ENCODE measurements at regions not wholly inside any gene's neighbourhood (a gene's known extent, or its start where the extent isn't known, plus 50 kb on each side); places are given as distances from the start of the nearest gene placed in this dataset.

DNA sequence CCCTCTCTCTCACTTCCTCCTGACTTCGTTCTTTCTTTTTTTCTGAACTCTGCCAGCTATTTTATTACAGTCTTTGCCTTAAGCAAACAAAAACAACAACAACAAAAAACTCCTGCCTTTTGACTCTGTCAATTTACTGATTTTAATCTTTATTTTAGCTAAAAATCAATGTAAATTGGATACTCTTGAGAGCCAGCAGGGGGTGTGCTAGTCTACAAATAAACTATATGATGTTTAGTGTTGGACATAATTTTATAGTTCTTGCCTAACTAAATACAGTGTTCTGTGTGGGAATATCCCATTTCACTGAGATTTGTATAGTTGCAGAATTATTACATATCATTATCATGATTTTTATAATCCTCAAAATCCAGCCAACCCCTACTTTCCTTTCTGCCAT lies 1199.9 kb upstream of the SPRY2 start:
- DNase-seq (ENCODE audit: low spot score): no peak
- intact Hi-C loops (cut with DNase I): loop anchor here in 1 of 2 donors (5.0 kb wide), 1 partner anchor 1712 kb away; no protein-coding TSS in a partner anchor

DNA sequence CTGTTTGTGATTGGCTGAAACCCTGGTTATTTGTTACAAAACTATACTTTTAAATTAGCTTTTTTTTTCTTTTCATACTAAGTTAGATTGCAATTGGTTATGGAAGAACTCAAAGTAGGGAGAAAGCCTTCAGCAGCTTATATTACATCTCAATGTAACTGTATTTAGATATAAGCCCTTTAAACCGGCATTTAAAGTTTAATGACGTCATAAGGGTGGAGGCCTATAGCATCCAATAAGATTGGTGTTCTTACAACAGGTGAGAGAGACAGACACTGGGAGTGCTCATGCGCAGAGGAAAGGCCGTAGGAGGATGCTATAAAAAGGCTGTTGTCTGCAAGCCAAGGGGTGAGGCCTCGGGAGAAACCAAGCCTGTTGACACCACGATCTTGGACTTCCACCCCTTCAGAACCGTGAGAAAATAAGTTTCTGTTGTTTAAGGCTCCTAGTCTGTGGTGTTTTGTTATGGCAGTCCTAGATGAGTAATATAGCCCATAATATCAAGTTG lies 1198.8 kb upstream of the SPRY2 start:
- no peak for DNase-seq (ENCODE audit: low spot score)
- intact Hi-C loops (cut with DNase I): loop anchor here in 1 of 2 donors (5.0 kb wide), 1 partner anchor 1713 kb away; no protein-coding TSS in a partner anchor

DNA sequence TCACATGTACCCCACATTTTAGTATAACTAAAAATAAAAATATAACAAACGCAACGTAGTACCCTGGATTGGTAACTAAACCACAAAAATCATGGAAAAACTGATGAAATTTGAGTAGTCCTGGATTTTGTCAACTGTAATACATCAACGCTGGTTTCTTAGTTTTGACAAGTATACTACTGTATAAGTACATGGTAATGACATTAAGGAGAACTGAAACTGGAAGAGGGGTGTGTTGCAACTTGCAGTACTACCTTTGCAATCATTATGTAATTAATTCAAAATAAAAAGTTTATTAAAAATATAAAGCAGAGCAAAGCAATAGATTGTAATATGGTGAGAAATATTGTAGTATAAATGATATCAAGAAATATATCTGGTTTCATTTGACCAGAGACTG lies 1158.0 kb upstream of the SPRY2 start:
- intact Hi-C loops (cut with DNase I): no loop called here
- DNase-seq (ENCODE audit: low spot score): no peak

DNA sequence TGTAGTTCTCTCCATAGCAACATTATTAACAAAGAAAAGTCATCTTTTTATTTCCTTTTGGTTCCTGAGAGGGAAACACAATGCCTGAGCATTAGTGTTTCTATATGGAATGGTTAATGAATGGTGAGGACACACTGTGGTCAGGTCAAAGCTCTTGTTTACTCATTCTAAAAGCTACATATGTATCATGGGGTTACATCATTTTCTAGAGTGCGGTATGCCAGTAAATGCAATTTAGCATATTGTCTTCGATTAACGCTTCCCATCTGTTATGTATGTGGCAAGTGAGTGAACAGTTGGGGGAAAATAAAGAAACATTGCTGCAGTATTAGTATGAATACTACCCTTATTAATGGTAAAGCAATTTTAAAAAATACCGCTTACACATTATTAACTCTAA lies 1152.2 kb upstream of the SPRY2 start:
- intact Hi-C loops (cut with DNase I): no loop called here
- no peak for DNase-seq (ENCODE audit: low spot score)

DNA sequence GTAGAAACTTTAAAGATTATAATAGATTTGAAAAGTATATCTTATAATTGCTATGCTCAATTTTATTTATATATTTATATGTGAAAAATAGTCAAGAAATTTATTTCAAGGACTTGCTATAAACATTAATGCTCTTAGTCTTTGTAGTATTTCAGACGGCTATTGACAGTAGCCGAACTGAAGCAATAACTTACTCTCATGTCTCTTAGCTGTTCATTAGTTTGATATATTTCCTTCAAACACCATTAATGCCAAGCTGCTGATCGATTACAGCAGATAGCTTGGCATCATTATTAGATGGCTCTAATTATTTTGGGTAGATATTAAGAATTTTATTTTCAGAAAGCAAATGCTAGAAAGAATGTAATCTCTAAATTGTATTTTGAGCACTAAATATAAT lies 1151.5 kb upstream of the SPRY2 start:
- intact Hi-C loops (cut with DNase I): no loop called here
- DNase-seq (ENCODE audit: low spot score): no peak

DNA sequence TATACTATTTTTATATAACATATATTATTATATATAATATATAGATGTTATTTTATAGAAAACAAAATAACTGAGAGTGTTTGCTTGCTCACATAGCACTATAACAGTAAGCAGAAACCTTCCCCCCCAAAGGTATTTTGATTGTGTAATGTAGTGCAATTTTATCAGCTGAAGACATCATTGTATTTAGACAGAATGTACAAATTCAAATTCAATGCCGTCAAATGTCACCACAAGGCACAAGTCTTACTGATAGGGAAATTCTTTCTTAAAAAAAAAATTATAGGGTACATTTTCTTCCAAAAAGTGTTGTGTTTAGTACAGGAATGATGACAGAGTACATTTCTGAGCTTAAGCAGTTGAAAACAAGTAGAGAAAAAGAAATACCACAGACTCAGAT lies 1147.1 kb upstream of the SPRY2 start:
- DNase-seq (ENCODE audit: low spot score): no peak
- intact Hi-C loops (cut with DNase I): no loop called here

DNA sequence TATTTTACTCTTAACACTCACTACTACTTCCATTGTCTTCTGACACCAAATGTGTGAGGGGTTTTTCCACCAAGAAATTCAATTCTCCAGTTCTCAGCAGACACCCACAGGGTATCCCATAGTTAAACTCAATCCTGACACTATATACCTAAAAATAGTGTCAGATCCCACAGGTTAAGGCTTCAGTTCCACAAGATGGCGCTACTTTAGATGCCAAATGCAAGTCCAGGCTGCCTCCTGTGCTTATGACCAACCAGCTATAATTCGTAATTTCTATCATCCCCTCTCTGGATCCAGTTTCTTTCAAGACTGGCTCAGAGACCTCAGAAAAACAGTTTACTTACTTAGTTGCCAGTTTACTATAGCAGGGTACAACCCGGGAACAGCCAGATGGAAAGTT lies 1146.2 kb upstream of the SPRY2 start:
- intact Hi-C loops (cut with DNase I): no loop called here
- DNase-seq (ENCODE audit: low spot score): no peak

DNA sequence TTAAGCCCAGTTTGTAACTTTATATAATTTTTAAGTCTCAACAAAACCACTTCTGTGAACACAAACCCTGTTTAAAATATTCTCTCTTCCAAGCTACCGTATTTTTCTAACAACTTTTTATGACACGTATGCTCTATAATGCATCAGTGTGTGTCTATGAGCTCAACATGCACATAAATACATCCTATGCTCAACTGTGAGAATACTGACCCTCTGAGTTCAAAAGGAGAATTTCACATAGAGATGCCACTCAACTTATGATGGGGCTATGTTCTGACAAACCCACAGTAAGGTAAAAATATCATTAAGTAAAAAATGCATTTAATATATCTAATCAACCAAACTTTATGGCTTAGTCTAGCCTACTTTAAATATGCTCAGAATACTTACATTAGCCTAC lies 1139.7 kb upstream of the SPRY2 start:
- no peak for DNase-seq (ENCODE audit: low spot score)
- intact Hi-C loops (cut with DNase I): no loop called here

DNA sequence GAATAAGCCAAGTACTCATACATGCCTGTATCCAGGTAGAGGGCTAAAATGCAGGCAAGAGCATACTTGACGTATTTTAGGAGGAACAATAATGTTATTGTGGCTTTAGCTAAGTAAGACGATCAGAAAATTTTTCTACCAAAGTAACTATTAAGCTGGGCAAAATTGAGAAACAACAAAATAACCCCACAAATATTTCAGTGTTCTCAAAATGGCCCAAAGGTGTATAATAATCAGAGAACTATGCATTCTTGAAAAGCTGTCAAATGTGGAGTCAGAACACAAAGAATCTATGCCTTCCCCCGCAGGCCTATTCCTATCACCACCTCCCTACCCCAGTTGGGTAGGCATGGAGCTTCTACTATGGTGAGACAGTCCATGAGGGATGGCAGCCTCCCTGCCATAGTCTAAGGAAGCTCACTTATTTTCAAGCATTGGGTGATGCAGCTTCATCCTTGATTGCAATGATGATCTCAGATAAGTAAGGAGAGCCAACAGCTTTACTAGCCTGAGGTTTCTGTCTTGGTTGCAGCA lies 1132.5 kb upstream of the SPRY2 start:
- DNase-seq (ENCODE audit: low spot score): no peak
- intact Hi-C loops (cut with DNase I): no loop called here

DNA sequence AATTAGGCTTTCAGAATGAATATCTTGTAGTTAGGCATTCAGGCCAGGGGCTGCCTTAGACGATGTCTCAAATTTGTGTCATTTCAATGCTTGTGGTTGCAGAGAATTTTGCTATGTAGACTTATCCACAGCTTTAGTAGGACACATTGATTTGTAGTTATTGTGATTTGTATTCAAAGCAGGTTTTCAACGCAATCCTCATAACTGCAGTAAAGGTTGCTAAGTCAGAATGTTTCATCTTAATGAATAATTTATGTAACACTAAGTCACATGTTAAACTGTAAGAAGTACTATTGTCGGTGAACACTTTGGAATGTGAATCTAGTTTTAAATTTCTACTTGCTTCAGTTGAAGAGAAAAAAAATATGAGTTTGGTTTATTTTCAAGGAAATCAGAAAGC lies 1117.2 kb upstream of the SPRY2 start:
- DNase-seq (ENCODE audit: low spot score): no peak
- intact Hi-C loops (cut with DNase I): no loop called here

DNA sequence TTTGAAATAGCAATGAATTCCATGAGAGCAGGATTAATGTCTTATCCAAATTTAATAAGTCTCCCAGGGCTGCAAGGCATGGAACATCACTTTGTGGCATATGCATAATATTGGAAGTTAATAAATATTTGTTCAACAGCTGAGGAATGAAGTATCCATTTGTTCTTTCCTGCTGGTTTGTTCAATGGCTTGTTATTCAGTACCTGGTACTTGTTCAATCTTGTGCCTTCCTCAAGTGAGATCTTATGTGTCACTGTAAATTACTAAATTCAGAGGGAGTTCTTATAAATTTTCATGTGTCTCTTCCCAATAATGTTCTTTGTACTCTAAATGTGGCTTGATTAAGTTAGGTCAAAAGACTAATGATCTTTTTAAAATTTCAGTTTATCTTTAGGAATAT lies 1105.5 kb upstream of the SPRY2 start:
- intact Hi-C loops (cut with DNase I): no loop called here
- DNase-seq (ENCODE audit: low spot score): no peak

DNA sequence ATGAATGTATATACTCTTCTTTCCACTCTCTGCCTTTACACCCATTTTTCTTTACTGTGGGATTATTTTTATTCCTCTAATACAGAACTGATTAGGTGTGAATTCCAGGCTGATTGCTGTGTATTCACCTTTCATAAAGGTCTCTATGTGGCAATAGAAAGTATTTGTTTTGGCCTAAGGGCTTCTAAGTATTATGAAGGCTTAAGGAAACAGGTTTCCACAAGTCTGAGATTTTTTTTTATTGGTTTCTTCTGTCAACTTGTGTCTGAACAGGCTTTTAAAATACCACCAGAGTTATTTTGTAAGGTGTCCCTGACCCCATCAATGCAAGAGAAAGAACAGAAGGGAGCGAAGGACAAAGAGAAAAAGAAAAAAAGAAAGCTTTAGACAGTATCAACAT lies 1102.0 kb upstream of the SPRY2 start:
- DNase-seq (ENCODE audit: low spot score): no peak
- intact Hi-C loops (cut with DNase I): no loop called here

DNA sequence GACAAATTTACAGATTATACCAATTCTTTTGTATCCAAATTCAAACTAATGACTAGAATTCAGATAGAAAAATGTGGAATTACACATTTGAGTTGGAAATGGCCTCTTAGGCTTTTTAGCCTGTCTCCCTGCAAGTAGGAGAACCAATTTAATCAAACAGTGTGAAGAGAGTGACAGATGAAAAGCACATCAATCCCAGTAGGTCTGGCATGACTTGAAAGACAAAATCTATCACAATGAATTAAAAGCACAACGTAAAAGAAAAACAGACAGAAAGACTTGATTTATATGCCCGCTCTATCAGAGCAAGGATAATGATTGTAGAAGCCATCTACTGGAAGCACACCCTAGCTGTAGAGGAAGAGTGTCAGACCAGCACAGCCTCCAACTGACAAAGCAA lies 1084.4 kb upstream of the SPRY2 start:
- intact Hi-C loops (cut with DNase I): no loop called here
- no peak for DNase-seq (ENCODE audit: low spot score)

DNA sequence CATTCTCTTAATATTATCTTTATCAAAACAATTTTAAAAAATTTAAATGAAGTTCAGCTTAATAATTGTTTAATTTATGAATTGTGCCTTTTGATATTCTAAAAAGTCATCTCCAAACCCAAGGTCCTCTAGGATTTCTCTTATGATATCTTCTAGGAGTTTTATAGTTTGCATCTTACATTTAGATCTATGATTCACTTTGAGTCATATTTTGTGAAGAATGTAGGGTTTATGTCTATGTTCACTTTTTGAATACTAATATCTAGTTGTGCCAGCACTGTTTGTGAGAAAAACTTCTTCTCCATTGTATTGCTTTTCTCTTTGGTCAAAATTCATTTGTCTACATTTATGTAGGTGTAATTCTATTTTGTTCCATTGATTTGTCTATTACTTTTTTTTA lies 1068.4 kb upstream of the SPRY2 start:
- intact Hi-C loops (cut with DNase I): loop anchor here in 1 of 2 donors (1.0 kb wide), 1 partner anchor 26 kb away; no protein-coding TSS in a partner anchor

DNA sequence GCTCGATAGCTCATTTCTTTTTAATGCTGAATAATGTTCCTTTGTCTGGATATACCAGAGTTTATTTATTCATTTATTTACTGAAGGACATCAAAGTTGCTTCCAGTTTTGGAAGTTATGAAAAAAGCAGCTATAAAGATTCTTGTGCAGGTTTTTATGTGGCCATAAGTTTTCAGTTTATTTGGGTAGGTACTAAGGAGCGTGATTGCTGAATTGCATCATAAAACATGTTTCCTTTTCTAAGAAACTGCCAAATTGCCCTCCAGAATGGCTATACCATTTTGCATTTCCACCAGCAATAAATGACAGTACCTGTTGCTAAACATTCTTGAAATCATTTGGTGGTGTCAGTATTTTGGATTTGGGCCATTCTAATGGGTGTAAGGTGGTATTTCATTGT lies 1067.7 kb upstream of the SPRY2 start:
- intact Hi-C loops (cut with DNase I): loop anchor here in 1 of 2 donors (1.0 kb wide), 1 partner anchor 25 kb away; no protein-coding TSS in a partner anchor
- DNase-seq (ENCODE audit: low spot score): no peak

More for the DNA sequence above, 1068.4 kb upstream of the SPRY2 start:
- no peak for DNase-seq (ENCODE audit: low spot score)

DNA sequence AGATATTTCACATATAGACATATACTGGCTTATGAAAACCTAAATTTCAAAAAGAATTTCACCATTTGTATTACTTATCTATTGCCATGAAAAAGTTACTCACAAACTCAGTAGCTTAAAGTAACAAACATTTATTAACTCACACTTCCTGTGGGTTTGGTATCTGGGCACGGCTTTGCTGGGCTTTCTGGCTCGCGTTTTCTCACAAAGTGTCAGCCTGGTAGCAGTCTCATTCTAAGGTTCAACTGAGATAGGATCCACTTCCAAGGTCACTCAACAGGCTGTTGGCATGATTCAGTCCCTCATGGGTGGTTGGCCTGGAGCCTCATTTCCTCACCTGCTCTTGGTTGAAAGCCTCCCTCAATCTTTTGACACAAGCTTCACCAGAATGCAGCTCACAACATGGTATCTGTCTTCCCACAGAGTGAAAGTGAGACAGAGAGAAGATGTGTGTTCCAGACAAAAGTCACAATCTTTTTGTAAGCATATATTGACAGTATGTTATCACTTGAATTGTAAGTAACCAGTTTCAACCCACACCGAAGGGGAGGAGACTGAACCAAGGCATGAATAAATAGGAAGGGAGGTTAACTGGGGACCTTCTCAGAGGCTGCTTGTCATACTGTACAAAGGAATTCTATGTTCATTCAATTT lies 1065.8 kb upstream of the SPRY2 start:
- DNase-seq (ENCODE audit: low spot score): no peak
- intact Hi-C loops (cut with DNase I): no loop called here

DNA sequence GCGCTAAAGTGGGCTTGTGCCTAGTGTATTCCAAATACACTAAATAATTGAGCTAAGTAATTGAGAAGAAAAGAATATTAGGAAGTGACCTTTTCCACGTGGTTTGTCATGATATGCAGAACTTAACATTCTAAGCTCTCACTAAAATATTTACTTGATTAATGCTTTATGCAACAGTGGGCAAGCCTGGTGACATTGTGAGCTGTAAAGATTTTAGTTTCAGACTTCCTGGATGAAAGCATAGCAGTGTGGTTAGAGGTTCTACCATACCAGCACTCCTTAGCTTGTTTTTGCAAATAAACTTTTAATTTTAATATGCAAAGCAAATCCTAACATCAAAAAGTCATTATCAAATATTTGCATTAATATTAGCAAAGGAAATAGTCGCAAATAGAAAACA lies 1065.1 kb upstream of the SPRY2 start:
- intact Hi-C loops (cut with DNase I): no loop called here
- no peak for DNase-seq (ENCODE audit: low spot score)

DNA sequence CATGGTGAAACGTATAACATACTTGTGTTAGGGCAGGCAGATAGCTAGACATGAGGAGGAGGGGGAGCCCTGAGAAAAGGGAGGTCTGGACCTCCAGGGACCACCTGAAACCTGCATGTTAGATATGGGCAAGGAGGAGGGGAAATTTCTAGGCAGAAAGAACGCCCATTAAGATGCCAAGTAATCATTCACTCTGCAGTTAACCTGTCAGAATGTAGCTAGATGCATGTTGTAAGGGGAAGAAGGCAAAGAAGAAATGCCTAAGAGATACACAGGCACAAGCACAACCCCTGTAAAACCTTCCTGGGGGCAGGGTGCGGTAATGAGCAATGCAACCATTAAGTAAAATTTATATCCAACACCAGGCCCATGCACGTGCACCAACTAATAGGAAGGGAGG lies 1055.3 kb upstream of the SPRY2 start:
- intact Hi-C loops (cut with DNase I): no loop called here
- DNase-seq (ENCODE audit: low spot score): no peak

DNA sequence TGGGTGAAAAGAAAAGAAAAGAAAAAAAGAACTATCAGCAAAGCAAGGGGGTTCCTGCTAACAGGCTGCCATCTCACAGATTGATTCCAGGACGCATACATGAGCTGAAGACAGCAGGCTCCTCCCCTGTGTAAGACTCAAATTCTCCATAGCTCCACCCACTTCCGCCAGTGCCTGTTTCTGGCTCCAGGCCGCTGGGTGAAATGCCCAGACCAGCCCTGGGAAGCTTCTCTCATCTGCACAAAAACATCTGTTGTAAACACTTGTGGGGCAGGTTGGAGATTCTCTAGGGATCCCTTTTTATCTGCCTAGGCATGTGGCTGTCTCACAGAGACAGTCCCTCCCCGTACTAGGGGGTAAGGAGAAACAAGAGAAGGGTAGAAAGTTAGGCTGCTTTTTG lies 1054.4 kb upstream of the SPRY2 start:
- intact Hi-C loops (cut with DNase I): no loop called here
- no peak for DNase-seq (ENCODE audit: low spot score)

DNA sequence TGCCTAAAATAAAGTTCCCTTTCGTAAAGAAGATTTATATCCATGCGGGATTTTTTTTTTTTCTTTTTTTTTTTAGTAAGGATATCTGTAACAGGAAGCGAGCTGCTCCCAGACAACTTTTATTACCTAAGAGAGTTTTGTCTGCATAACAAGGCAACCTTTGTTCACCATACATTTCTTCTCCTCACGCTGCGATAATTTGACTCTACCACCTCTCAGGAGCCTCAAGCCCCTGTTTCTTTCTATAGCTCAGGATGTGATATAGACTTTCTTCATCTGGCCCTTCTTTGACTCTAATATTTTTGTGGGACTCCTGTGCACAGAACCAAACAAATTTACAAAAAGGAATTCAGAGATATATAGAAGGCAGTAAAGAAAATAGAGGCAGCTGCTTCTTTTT lies 1053.7 kb upstream of the SPRY2 start:
- DNase-seq (ENCODE audit: low spot score): no peak
- intact Hi-C loops (cut with DNase I): no loop called here

DNA sequence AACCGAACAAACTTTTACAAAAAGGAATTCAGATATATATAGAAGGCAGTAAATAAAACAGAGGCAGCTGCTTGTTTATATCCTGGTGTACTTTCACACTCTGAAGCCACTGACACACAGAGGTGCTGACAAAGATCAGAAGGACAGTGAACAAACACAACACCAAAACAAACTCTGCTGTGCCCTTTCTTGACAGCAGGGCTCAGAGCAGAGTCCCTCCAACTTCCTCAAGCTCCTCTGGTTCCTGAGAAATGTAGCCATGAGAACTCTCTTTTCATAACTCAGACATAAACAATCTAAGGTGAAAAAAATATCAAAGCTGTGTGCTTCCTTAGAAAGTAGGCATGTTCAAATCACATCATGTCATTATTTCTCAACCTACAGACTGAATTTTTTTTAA lies 1052.8 kb upstream of the SPRY2 start:
- intact Hi-C loops (cut with DNase I): no loop called here
- no peak for DNase-seq (ENCODE audit: low spot score)
